ENCODE measurements at regions not wholly inside any gene's neighbourhood (a gene's known extent, or its start where the extent isn't known, plus 50 kb on each side); places are given as distances from the start of the nearest gene placed in this dataset.

DNA sequence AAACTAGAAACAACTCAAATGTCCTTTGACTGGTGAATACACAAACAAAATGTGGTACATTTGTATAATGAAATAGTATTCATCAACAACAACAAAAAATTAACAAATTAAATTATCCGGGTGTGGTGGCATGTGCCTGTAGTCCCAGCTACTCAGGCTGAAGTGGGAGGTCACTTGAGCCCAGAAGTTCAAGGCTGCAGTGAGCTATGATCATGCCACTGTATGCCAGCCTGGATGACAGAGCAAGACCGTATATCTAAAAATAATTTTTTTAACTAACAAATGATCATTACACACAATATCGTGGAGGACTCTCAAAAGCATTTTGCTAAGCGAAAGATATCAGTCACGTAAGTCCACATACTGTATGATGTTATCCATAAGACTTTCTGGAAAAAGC, 71.6 kb upstream of the SORBS2 start:
- Histone ChIP-seq H3K9me2 (no peaks in the 10 kb centered on the region), H4K20me1 (ENCODE audit: insufficient read depth) (no peaks in the 10 kb centered on the region), H3K79me2 (ENCODE audit: insufficient read depth) (no peaks in the 10 kb centered on the region), H2AFZ (ENCODE audit: low read depth) (no peak overlapping the region), H3K27ac (ENCODE audit: low read depth in 2 of 2, low read length in 1 of 2) (no peak overlapping the region), H3K27me3 (ENCODE audit: insufficient read depth) (no peaks in the 10 kb centered on the region), H3K4me3 (ENCODE audit: low read depth in 2 of 2, low read length in 1 of 2) (no peak overlapping the region), H3K4me2 (no peak overlapping the region), H3K9ac (no peak overlapping the region), H3K36me3 (replicated peaks in 1 of 2; ENCODE audit: control insufficient read depth in 1 of 2, insufficient read depth in 2 of 2, low read length in 1 of 2) (no peaks in the 10 kb centered on the region), H3F3A (replicated peaks; ENCODE audit: insufficient read depth) (no peaks in the 10 kb centered on the region), H3K4me1 (ENCODE audit: control insufficient read depth in 1 of 2, insufficient read depth in 2 of 2, low read depth in 1 of 2, low read length in 1 of 2) (peaks cover 0 to 8% of the 10 kb centered on the region in 2 experiments; a peak in 2 of 4 replicates), H3K9me3 (0 out of 2 replicates have a peak, but pooled peaks cover 3% of the 10 kb centered on the region)
- WGBS (ENCODE audit: low lambda C conversion rate), result 80% methylated on average over 5 of the region's 5 CpGs
- TF ChIP-seq, protein P1, sequence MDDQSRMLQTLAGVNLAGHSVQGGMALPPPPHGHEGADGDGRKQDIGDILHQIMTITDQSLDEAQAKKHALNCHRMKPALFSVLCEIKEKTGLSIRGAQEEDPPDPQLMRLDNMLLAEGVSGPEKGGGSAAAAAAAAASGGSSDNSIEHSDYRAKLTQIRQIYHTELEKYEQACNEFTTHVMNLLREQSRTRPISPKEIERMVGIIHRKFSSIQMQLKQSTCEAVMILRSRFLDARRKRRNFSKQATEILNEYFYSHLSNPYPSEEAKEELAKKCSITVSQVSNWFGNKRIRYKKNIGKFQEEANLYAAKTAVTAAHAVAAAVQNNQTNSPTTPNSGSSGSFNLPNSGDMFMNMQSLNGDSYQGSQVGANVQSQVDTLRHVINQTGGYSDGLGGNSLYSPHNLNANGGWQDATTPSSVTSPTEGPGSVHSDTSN (IDR thresholded peaks at IDR 0.05), result no peak
- TF ChIP-seq SMC3 (IDR thresholded peaks at IDR 0.05; ENCODE audit: low read depth, low read length) (no peak), JUND (IDR thresholded peaks at IDR 0.05) (no peak), RXRA (IDR thresholded peaks at IDR 0.05; ENCODE audit: borderline replicate concordance, low read depth) (no peak), YY1 (IDR thresholded peaks at IDR 0.05; ENCODE audit: low read depth) (no peak), RCOR1 (IDR thresholded peaks at IDR 0.05; ENCODE audit: low read length) (no peak), NFIC (IDR thresholded peaks at IDR 0.05; ENCODE audit: borderline replicate concordance) (no peak), RFX5 (IDR thresholded peaks at IDR 0.05; ENCODE audit: low read length) (no peak), GABPA (IDR thresholded peaks at IDR 0.05; ENCODE audit: low read depth) (no peak)
- TF ChIP-seq, protein P2, sequence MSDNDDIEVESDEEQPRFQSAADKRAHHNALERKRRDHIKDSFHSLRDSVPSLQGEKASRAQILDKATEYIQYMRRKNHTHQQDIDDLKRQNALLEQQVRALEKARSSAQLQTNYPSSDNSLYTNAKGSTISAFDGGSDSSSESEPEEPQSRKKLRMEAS (IDR thresholded peaks at IDR 0.05; ENCODE audit: low read depth), result no peak
- TF ChIP-seq, protein P3, sequence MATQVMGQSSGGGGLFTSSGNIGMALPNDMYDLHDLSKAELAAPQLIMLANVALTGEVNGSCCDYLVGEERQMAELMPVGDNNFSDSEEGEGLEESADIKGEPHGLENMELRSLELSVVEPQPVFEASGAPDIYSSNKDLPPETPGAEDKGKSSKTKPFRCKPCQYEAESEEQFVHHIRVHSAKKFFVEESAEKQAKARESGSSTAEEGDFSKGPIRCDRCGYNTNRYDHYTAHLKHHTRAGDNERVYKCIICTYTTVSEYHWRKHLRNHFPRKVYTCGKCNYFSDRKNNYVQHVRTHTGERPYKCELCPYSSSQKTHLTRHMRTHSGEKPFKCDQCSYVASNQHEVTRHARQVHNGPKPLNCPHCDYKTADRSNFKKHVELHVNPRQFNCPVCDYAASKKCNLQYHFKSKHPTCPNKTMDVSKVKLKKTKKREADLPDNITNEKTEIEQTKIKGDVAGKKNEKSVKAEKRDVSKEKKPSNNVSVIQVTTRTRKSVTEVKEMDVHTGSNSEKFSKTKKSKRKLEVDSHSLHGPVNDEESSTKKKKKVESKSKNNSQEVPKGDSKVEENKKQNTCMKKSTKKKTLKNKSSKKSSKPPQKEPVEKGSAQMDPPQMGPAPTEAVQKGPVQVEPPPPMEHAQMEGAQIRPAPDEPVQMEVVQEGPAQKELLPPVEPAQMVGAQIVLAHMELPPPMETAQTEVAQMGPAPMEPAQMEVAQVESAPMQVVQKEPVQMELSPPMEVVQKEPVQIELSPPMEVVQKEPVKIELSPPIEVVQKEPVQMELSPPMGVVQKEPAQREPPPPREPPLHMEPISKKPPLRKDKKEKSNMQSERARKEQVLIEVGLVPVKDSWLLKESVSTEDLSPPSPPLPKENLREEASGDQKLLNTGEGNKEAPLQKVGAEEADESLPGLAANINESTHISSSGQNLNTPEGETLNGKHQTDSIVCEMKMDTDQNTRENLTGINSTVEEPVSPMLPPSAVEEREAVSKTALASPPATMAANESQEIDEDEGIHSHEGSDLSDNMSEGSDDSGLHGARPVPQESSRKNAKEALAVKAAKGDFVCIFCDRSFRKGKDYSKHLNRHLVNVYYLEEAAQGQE (IDR thresholded peaks at IDR 0.05; ENCODE audit: low read depth, low read length), result no peak
- TF ChIP-seq, protein P4, sequence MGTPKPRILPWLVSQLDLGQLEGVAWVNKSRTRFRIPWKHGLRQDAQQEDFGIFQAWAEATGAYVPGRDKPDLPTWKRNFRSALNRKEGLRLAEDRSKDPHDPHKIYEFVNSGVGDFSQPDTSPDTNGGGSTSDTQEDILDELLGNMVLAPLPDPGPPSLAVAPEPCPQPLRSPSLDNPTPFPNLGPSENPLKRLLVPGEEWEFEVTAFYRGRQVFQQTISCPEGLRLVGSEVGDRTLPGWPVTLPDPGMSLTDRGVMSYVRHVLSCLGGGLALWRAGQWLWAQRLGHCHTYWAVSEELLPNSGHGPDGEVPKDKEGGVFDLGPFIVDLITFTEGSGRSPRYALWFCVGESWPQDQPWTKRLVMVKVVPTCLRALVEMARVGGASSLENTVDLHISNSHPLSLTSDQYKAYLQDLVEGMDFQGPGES (IDR thresholded peaks at IDR 0.05; ENCODE audit: low read depth, low read length), result no peak
- TF ChIP-seq, protein P5, sequence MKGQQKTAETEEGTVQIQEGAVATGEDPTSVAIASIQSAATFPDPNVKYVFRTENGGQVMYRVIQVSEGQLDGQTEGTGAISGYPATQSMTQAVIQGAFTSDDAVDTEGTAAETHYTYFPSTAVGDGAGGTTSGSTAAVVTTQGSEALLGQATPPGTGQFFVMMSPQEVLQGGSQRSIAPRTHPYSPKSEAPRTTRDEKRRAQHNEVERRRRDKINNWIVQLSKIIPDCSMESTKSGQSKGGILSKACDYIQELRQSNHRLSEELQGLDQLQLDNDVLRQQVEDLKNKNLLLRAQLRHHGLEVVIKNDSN (IDR thresholded peaks at IDR 0.05; ENCODE audit: borderline replicate concordance, low read depth), result no peak
- ChIA-PET POLR2A (no interaction called here), CTCF (interaction anchor here (1.1 kb wide), 1 partner anchor 15 kb away, joined by 3 read pairs; no protein-coding TSS in a partner anchor)
- no peak for DNase-seq
